Astrocyte (in vitro differentiated cells and primary cell): ENCODE measurements at regions not wholly inside any gene's neighbourhood (a gene's known extent, or its start where the extent isn't known, plus 50 kb on each side); places are given as distances from the start of the nearest gene placed in this dataset.

Experiments
- DNase-seq: peaks from one replicate; pipeline ENCODE4 v3.0.0-alpha.2; 2010; ENCODE audit warnings: low read depth
- FAIRE-seq: peaks from 2 replicates; lab custom pipeline; 2011; peaks lifted over from hg19 to GRCh38; lab: Jason Lieb, UNC
- H2AFZ ChIP-seq: 2 replicates; pipeline ENCODE4 v1.6.0; 2012; ENCODE audit warnings: low read depth, low read length, inconsistent platforms
- H3K27ac ChIP-seq: 2 replicates; pipeline ENCODE4 v1.5.1; 2011; ENCODE audit warnings: low read depth, low read length, inconsistent platforms
- H3K27me3 ChIP-seq: 2 replicates; pipeline ENCODE4 v1.6.0; 2011; ENCODE audit warnings: low read length, inconsistent platforms; ENCODE audit not compliant: insufficient read depth
- H3K36me3 ChIP-seq: 2 replicates; pipeline ENCODE4 v1.5.1; 2011; ENCODE audit warnings: low read length, inconsistent platforms; ENCODE audit not compliant: insufficient read depth
- H3K4me1 ChIP-seq: 2 replicates; pipeline ENCODE4 v1.5.1; 2011; ENCODE audit warnings: low read length, inconsistent platforms; ENCODE audit not compliant: insufficient read depth
- H3K4me2 ChIP-seq: 2 replicates; pipeline ENCODE4 v1.6.0; 2012; ENCODE audit warnings: low read length, inconsistent platforms
- H3K4me3 ChIP-seq: 2 replicates; pipeline ENCODE4 v1.5.1; 2011; ENCODE audit warnings: low read depth, mild to moderate bottlenecking, low read length, inconsistent platforms; ENCODE audit not compliant: insufficient read depth
- H3K79me2 ChIP-seq: 2 replicates; pipeline ENCODE4 v1.6.0; 2012; ENCODE audit warnings: mild to moderate bottlenecking, low read length, inconsistent platforms; ENCODE audit not compliant: insufficient read depth
- H3K9ac ChIP-seq: 2 replicates; pipeline ENCODE4 v1.6.0; 2012; ENCODE audit warnings: mild to moderate bottlenecking, low read length, inconsistent platforms
- H3K9me3 ChIP-seq: 2 replicates; pipeline ENCODE4 v1.5.1; 2012; ENCODE audit warnings: low read depth, mild to moderate bottlenecking, low read length, inconsistent platforms; ENCODE audit not compliant: insufficient read depth
- H4K20me1 ChIP-seq: 2 replicates; pipeline ENCODE4 v1.6.0; 2012; ENCODE audit warnings: low read length, inconsistent platforms; ENCODE audit not compliant: insufficient read depth
- H3K27ac Mint-ChIP-seq: one replicate; pipeline ENCODE4 v1.8.0; 2021; ENCODE audit warnings: mild to moderate bottlenecking, mixed read lengths; ENCODE audit not compliant: unreplicated experiment
- H3K27me3 Mint-ChIP-seq: one replicate; pipeline ENCODE4 v1.8.0; 2021; ENCODE audit warnings: low read depth, mixed read lengths; ENCODE audit not compliant: unreplicated experiment
- H3K36me3 Mint-ChIP-seq: one replicate; pipeline ENCODE4 v1.8.0; 2021; ENCODE audit warnings: low read depth, mixed read lengths; ENCODE audit not compliant: unreplicated experiment
- H3K4me1 Mint-ChIP-seq: one replicate; pipeline ENCODE4 v1.8.0; 2021; ENCODE audit warnings: low read depth, mixed read lengths; ENCODE audit not compliant: unreplicated experiment
- H3K4me3 Mint-ChIP-seq: one replicate; pipeline ENCODE4 v1.8.0; 2021; ENCODE audit warnings: mild to moderate bottlenecking, moderate library complexity, mixed read lengths; ENCODE audit not compliant: unreplicated experiment
- H3K9me3 Mint-ChIP-seq: one replicate; pipeline ENCODE4 v1.8.0; 2021; ENCODE audit warnings: mild to moderate bottlenecking, mixed read lengths; ENCODE audit not compliant: unreplicated experiment
- CTCF ChIP-seq: IDR thresholded peaks from 2 replicates; pipeline ENCODE4 v1.5.1; 2011; ENCODE audit warnings: low read depth, mild to moderate bottlenecking, inconsistent platforms, low read length, moderate library complexity; ENCODE audit not compliant: insufficient read depth
- EZH2 ChIP-seq: IDR thresholded peaks from 2 replicates; pipeline ENCODE4 v1.6.1; 2012; ENCODE audit warnings: mild to moderate bottlenecking, low read length, inconsistent platforms; ENCODE audit not compliant: insufficient read depth

- TF ChIP-seq EZH2 (no peak), CTCF (no peak)
- Histone ChIP-seq H3K4me2 (peak overlapping the region; percentile 57), H3K9me3 (no peaks in the 10 kb centered on the region), H3K36me3 (no peaks in the 10 kb centered on the region), H3K27ac (no peak overlapping the region), H3K79me2 (no peaks in the 10 kb centered on the region), H4K20me1 (no peaks in the 10 kb centered on the region), H3K27me3 (no peaks in the 10 kb centered on the region), H3K4me3 (no peak overlapping the region), H3K9ac (no peak overlapping the region), H3K4me1 (peaks cover 21% of the 10 kb centered on the region), H2AFZ (no peak overlapping the region)
- Mint-ChIP-seq H3K4me1 (peaks cover 25% of the 10 kb centered on the region), H3K4me3 (no peak overlapping the region), H3K27me3 (no peaks in the 10 kb centered on the region), H3K9me3 (no peaks in the 10 kb centered on the region), H3K27ac (peak overlapping the region; percentile 89), H3K36me3 (no peaks in the 10 kb centered on the region)
- DNase-seq (no peak), FAIRE-seq (no peak)
Measured at GRCh38 chr12:105706973-105707334, 376.5 kb downstream of the C12orf75 start.

- Histone ChIP-seq H3K4me2 (no peak overlapping the region), H4K20me1 (no peaks in the 10 kb centered on the region), H3K27me3 (no peaks in the 10 kb centered on the region), H3K9ac (no peak overlapping the region), H3K79me2 (no peaks in the 10 kb centered on the region), H3K9me3 (no peaks in the 10 kb centered on the region), H3K27ac (no peak overlapping the region), H3K4me3 (no peak overlapping the region), H3K4me1 (no peaks in the 10 kb centered on the region), H3K36me3 (no peaks in the 10 kb centered on the region), H2AFZ (no peak overlapping the region)
- no peaks in the 10 kb centered on the region for H3K9me3 Mint-ChIP-seq
- no peak for DNase-seq
- peak overlapping the region; percentile 28 for H3K27ac Mint-ChIP-seq
- no peak overlapping the region for H3K4me3 Mint-ChIP-seq
- H3K27me3 Mint-ChIP-seq, result peaks cover 2% of the 10 kb centered on the region
- no peaks in the 10 kb centered on the region for H3K36me3 Mint-ChIP-seq
- TF ChIP-seq CTCF (no peak), EZH2 (no peak)
- peaks cover 8% of the 10 kb centered on the region for H3K4me1 Mint-ChIP-seq
- FAIRE-seq, result no peak
Measured at GRCh38 chr12:105713606-105714305, 383.3 kb downstream of the C12orf75 start.

DNA sequence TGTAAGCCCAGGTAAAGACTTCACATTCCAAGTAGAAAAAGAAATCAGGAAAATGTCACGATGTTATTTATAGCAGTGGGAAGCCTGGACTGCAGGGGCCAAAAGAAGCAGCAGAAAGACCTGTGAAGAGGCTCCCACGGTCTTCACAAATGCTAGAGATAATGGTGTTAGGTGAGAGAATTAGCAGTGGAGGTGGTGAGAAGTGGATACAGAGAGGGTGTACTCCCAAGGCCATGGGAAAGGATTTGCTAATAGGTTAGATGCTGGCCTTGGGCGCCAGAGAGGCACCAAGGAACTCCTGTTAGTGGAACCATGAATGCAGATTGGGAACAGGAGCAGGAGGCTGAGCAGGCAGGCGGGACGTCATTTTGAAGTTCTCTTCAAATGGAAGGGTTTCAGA lies 386.1 kb downstream of the C12orf75 start:
- Histone ChIP-seq H4K20me1 (no peaks in the 10 kb centered on the region), H3K79me2 (no peaks in the 10 kb centered on the region), H3K9me3 (no peaks in the 10 kb centered on the region), H3K9ac (no peak overlapping the region), H3K4me2 (no peak overlapping the region), H3K36me3 (no peaks in the 10 kb centered on the region), H3K4me3 (no peak overlapping the region), H2AFZ (no peak overlapping the region), H3K27me3 (no peaks in the 10 kb centered on the region), H3K27ac (no peak overlapping the region), H3K4me1 (peaks cover 5% of the 10 kb centered on the region)
- Mint-ChIP-seq H3K27me3 (peaks cover 2% of the 10 kb centered on the region), H3K9me3 (no peaks in the 10 kb centered on the region), H3K36me3 (no peaks in the 10 kb centered on the region), H3K4me1 (peaks cover 15% of the 10 kb centered on the region), H3K27ac (no peak overlapping the region), H3K4me3 (no peak overlapping the region)
- FAIRE-seq (no peak), DNase-seq (no peak)
- TF ChIP-seq CTCF (no peak), EZH2 (no peak)
